ENCODE measurements at regions not wholly inside any gene's neighbourhood (a gene's known extent, or its start where the extent isn't known, plus 50 kb on each side); places are given as distances from the start of the nearest gene placed in this dataset.

GRCh38 chr15:36210426-36210825, 369.0 kb upstream of the CDIN1 start:
- no peak for DNase-seq

- no peak for DNase-seq
Measured at GRCh38 chr15:36218322-36218721, 361.1 kb upstream of the CDIN1 start.

- no peak for DNase-seq
Measured at GRCh38 chr15:36218991-36219390, 360.4 kb upstream of the CDIN1 start.

GRCh38 chr15:36221992-36222391, 357.4 kb upstream of the CDIN1 start:
- DNase-seq: no peak

- no peak for DNase-seq
Measured at GRCh38 chr15:36230776-36231175, 348.6 kb upstream of the CDIN1 start.

- no peak for DNase-seq
Measured at GRCh38 chr15:36232491-36232890, 346.9 kb upstream of the CDIN1 start.

- DNase-seq: no peak
Measured at GRCh38 chr15:36234743-36235142, 344.7 kb upstream of the CDIN1 start.

GRCh38 chr15:36235173-36235572, 344.3 kb upstream of the CDIN1 start:
- no peak for DNase-seq

- DNase-seq: no peak
Measured at GRCh38 chr15:36239509-36239908, 339.9 kb upstream of the CDIN1 start.

- DNase-seq: no peak
Measured at GRCh38 chr15:36251450-36251849, 328.0 kb upstream of the CDIN1 start.

- DNase-seq: no peak
Measured at GRCh38 chr15:36252146-36252711, 327.2 kb upstream of the CDIN1 start.

- DNase-seq: no peak
Measured at GRCh38 chr15:36254426-36254825, 325.0 kb upstream of the CDIN1 start.

- DNase-seq: no peak
Measured at GRCh38 chr15:36256404-36256807, 323.0 kb upstream of the CDIN1 start.

- DNase-seq: no peak
Measured at GRCh38 chr15:36263666-36264065, 315.8 kb upstream of the CDIN1 start.

GRCh38 chr15:36265422-36265821, 314.0 kb upstream of the CDIN1 start:
- DNase-seq: no peak

GRCh38 chr15:36271048-36271447, 308.4 kb upstream of the CDIN1 start:
- no peak for DNase-seq

GRCh38 chr15:36275656-36276055, 303.8 kb upstream of the CDIN1 start:
- DNase-seq: no peak

GRCh38 chr15:36278219-36278618, 301.2 kb upstream of the CDIN1 start:
- no peak for DNase-seq

- DNase-seq: no peak
Measured at GRCh38 chr15:36282821-36283220, 296.6 kb upstream of the CDIN1 start.

- no peak for DNase-seq
Measured at GRCh38 chr15:36284911-36285310, 294.5 kb upstream of the CDIN1 start.

- no peak for DNase-seq
Measured at GRCh38 chr15:36291501-36291900, 287.9 kb upstream of the CDIN1 start.

- DNase-seq: no peak
Measured at GRCh38 chr15:36294359-36294758, 285.1 kb upstream of the CDIN1 start.

GRCh38 chr15:36301947-36302346, 277.5 kb upstream of the CDIN1 start:
- no peak for DNase-seq

GRCh38 chr15:36313021-36313420, 266.4 kb upstream of the CDIN1 start:
- DNase-seq: no peak

GRCh38 chr15:36313736-36314280, 265.6 kb upstream of the CDIN1 start:
- no peak for DNase-seq
